GM12878 (cell line): ENCODE measurements at regions not wholly inside any gene's neighbourhood (a gene's known extent, or its start where the extent isn't known, plus 50 kb on each side); places are given as distances from the start of the nearest gene placed in this dataset.

Source experiments
- ATF2 ChIP-seq: IDR thresholded peaks from 2 replicates; pipeline ENCODE4 v1.6.1; 2012; ENCODE audit warnings: low read length, inconsistent platforms
- CREM ChIP-seq: IDR thresholded peaks from 2 replicates; pipeline ENCODE4 v1.6.1; 2014; ENCODE audit warnings: antibody characterized with exemption, low read depth
- FOS ChIP-seq: IDR thresholded peaks from 3 replicates; pipeline ENCODE4 v1.6.1; 2011; ENCODE audit warnings: borderline replicate concordance; ENCODE audit not compliant: insufficient read length; ENCODE audit errors: extremely low read depth
- FOXK2 ChIP-seq: fragments of 450-650 bp; IDR thresholded peaks from 2 replicates; pipeline ENCODE4 v1.6.1; 2017; ENCODE audit warnings: mild to moderate bottlenecking, moderate library complexity
- LARP7 ChIP-seq: fragments of 450-650 bp; IDR thresholded peaks from 2 replicates; pipeline ENCODE4 v1.6.1; 2017; ENCODE audit warnings: mild to moderate bottlenecking
- MLLT1 ChIP-seq: fragments of 450-650 bp; IDR thresholded peaks from 2 replicates; pipeline ENCODE4 v1.6.1; 2016; ENCODE audit warnings: mild to moderate bottlenecking
- REST ChIP-seq: IDR thresholded peaks from 2 replicates; pipeline ENCODE4 v1.6.1; 2012; ENCODE audit warnings: mild to moderate bottlenecking, low read depth, low read length
- SIN3A ChIP-seq: IDR thresholded peaks from 2 replicates; pipeline ENCODE4 v1.6.1; 2012; ENCODE audit warnings: low read depth, low read length, improper control_type of control experiment
- SREBF2 ChIP-seq: IDR thresholded peaks from 2 replicates; pipeline ENCODE4 v1.6.1; 2012; ENCODE audit warnings: mild to moderate bottlenecking, low read length
- TCF3 ChIP-seq: IDR thresholded peaks from 2 replicates; pipeline ENCODE4 v1.6.1; 2012; ENCODE audit warnings: low read depth, mild to moderate bottlenecking, low read length, borderline replicate concordance; ENCODE audit not compliant: insufficient read depth
- ZNF217 ChIP-seq: fragments of 450-650 bp; IDR thresholded peaks from 2 replicates; pipeline ENCODE4 v1.6.1; 2017; ENCODE audit warnings: antibody characterized with exemption, mild to moderate bottlenecking

- TF ChIP-seq REST (no peak), LARP7 (no peak), SIN3A (no peak), CREM (no peak), TCF3 (no peak), ATF2 (no peak), ZNF217 (no peak), MLLT1 (no peak), FOS (no peak), FOXK2 (no peak), SREBF2 (no peak)
Measured at GRCh38 chr4:110290511-110290910, 92.1 kb upstream of the ELOVL6 start (continued).
